COLO668 (cell line): ENCODE measurements at regions not wholly inside any gene's neighbourhood (a gene's known extent, or its start where the extent isn't known, plus 50 kb on each side); places are given as distances from the start of the nearest gene placed in this dataset.
"Not testable (repeated sequence)": the region's sequence is repeated elsewhere in the genome, so short reads cannot be mapped to it uniquely, and the experiment has no call there.

Source experiments
- DNase-seq: peaks from one replicate; lab custom pipeline; 2025; ENCODE audit not compliant: unreplicated experiment; lab: John Stamatoyannopoulos, UW

DNA sequence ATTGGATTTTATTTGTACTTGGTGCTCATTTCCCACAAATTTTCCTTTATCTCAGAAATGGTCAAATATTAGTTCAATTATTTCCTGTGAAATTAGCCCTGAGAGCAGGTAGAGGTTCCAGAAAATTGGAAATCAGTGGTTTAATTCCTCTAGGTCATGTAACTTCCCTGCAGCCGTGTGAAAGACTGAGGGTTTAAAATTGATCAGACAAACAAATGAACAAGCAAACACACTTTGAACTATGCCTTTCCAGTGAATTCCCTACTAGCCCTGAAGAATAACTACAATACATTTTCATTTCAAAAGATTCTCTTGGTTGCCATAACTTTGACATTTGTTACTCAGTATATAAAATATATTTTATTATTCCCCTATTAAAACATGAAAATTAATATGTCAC lies 1116.7 kb downstream of the REEP3 start:
- DNase-seq = no peak

DNA sequence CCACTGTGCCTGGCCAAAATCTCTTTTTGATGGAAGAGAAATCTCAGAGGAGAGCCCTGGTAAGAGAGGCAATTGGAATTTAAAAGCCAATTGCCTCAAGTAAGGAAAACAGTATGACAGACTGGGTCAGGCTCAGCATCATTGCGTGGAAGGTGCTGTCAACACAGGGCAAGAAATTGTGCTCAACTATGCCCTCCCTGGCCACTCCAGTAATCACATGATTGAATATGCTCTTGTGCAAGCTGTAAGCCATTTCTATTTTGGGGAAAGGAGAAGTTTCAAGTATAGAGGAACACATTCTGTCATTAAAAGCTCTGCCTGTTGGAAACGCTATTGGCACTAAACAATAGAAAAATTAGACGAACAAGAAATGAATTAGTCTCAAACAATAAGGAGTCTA lies 1127.7 kb downstream of the REEP3 start:
- no peak for DNase-seq

DNA sequence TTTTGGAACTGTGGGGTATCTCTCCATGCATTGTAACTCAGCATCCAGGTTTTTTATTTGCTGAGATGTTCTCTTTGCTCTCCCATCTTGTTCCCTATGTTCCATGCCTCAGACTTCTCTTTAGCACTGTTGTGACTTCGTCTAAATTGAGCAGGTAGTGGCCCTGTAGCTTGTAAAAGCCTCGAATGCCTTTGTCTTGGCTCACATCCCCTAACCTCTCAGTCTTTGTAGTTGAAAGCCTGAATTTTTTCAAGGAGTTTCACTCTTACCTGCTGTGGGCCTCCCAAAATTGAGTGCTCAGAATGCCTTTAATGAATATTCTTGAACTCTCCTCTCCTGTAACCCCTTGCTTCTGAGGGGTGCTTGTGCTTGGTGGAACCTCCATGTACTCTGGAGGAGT lies 1137.3 kb downstream of the REEP3 start:
- DNase-seq = no peak

DNA sequence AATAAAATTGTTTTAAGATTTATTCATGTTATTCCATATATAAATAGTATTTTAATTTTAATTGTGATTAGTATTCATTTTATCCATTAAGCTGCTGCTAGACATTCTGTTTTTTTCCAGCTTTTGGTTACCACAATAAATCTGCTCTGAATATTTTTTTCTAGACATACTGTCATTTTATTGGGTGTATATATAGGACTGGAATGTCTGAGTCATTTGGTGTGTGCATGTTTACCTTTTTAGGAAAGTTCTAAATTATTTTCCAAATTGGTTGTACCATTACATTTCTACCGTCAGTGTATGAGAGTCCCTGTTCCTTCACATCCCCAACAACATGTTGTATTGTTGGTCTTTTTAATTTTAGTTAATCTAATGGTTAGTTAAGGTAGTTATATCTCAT lies 1138.1 kb downstream of the REEP3 start:
- DNase-seq = no peak

DNA sequence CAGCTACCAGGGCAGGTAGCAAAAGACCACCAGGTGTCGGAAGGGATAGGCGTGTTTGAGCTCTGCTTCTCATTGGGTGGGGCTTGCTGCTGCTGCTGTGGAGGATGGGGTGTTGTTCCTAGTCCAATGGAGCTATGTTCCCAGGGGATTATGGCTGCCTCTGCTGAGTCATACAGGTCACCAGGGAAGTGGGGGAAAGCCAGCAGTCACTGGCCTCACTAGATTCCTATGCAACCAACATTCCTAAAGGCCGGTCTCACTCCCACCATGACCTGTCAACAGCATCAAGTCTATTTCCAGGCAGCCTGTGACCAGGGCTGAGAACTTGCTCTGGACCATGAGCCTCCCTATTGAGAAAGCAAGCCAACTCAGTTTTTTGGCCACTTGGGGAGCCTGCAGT lies 1160.8 kb downstream of the REEP3 start:
- DNase-seq = no peak

DNA sequence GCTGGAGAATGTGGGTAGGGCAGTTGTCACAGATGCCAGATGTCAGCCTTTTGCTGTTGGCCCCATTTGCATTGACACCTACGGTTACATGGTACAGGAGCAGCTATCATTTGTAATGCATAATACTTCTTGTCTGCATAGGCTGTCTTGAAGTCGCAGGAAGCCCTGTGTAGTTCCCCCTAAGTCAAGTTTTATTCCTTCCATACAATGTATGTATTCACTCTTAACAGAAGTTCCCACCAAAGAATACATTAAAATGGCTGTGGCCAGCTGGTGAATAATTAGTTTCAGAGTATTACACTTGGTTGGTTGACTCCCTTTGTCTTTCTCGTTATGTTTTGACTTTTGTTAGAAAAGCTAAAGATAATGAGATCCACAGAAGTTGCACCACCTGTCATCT lies 1169.0 kb downstream of the REEP3 start:
- DNase-seq = no peak

DNA sequence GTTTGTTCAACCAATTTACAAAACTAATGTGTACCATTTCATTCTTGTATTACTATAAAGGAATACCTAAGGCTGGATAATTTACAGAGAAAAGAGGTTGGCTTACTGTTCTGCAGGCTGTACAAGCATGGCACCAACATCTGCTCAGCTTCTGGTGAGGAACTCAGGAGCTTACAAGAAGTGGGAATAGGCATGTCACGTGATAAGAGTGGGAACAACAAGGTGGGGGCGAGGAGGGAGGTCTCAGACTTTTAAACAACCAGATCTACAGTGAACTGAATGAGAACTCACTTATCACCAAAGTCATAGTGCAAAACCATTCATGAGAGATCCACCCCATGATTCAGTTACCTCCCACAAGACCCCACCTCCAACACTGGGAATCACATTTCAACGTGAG lies 1178.0 kb downstream of the REEP3 start:
- no peak for DNase-seq

DNA sequence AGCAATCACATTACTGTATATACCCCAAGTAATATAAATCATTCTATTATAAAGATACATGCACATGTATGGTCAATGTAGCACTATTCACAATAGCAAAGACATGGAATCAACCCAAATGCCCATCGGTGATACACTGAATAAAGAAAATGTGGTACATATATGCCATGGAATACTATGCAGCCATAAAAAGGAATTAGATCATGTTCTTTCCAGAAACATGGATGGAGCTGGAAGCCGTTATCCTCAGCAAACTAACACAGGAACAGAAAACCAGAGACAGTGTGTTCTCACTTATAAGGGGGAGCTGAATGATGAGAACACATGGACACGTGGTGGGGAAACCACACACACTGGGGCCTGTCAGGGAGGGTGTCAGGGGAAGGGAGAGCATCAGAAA lies 1180.9 kb downstream of the REEP3 start:
- DNase-seq = not testable (repeated sequence)

DNA sequence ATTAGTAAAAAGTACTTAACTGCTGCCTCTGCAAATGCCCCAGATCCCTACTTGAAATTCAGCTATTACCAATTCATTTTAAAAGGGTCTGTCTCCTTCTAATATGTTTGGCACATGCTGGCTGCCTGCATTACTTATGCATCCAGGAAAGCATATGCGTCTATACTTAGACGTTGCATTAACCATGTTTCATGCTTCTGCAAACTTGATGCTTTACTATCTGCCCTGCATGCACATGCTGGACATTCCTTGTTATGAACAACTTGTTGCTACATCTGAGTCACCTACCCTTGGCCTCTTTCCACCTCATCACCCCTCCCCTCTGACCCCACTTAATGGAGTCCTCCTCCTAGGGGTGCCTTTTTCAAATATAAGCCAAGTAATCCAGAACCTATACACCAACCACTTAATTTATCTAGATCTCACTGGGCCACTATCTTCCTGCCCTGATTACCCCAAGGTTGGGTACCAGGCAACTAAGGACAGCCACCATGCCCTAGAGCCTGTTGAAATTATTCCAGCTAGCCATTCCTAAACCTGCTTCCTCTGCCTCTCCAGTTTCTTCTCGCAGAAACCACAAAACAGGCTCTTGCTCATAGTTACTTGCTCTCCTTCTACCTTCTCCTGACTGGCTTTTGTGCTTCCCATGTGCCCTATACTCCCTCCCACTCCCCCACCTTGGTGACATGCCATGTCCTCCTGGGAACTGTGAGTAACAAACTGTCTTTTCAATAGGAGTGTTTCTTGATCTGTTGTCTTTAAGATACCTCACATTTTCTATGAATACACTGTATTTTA lies 1187.9 kb downstream of the REEP3 start:
- DNase-seq = no peak

DNA sequence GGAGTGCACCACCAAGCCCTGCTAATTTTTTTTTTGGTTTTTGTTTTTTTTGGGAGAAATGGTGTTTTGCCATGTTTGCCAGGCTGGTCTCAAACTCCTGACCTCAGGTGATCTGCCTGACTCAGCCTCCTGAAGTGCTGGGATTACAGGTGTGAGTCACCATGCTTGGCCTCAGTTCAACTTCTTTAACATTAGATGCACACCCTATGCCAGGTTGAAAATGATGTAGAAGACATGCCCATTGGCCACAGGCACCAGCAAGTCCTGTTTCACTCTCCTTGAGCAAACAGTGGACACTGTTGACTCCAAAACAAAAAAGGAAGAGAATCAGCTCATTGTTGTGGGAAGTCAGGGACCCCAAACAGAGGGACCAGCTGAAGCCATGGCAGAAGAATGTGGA lies 1205.3 kb downstream of the REEP3 start:
- DNase-seq = no peak

DNA sequence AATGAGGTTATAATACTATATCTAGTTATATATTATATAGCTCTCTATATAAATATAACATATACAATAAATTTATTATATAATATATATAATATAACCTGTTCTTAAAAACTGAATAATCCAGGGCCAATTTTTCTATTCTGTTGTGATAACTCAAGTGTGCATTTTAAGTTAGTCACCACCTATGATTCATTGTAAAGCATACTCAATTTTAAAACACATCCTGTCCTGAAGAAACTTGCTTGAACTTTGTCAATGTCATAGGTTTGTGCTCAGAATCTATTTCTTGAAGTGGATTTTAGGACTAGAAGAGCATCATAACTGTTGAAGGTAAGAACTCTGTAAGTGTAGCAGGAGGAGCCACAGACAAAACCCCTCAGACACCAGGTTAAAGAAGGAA lies 1209.8 kb downstream of the REEP3 start:
- no peak for DNase-seq

DNA sequence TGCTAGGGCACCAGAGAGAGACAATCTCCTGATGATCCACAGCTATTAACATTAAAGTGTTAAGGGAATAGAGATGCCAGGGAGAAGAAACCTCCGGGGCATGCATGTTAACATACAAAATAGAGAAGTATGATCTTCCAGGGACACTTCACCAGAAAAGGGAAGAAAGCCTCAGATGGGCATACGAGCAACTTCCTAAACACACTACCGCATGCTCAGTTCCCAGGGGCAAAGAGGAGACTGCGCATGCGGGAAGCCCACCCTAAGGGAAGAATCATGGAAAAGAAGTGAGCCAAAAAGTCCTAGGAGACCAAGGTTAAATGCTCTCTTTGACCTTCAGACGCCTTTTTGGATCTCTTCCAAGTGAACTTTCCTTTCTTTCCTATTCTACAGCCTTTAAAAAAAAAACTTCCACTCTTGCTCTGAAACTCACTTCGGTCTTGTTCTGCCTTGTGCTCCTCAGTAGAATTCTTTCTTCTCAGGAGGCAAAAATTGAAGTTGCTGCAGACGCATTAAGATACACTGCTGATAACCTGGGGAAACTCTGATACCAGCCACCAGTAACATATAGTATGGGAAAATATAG lies 1211.3 kb downstream of the REEP3 start:
- DNase-seq = no peak

DNA sequence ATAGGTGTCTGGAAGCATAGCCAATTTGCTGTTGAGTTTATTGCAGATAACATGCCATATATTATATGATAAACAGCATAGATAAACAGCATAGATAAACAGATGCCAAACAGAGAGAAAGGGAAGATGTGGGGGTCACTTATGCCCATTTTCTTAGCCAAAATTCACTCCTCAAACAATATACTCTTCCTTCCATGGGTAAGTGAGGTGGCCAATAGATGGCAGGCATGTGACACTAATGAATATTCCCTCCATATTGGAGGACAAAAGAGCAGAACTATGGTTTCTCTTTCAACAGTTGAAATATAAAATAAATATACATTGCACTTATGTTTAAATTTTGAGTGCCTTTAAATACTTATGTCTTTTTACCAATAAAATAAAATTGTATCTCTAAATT lies 1212.8 kb downstream of the REEP3 start:
- peak; percentile 8 for DNase-seq

DNA sequence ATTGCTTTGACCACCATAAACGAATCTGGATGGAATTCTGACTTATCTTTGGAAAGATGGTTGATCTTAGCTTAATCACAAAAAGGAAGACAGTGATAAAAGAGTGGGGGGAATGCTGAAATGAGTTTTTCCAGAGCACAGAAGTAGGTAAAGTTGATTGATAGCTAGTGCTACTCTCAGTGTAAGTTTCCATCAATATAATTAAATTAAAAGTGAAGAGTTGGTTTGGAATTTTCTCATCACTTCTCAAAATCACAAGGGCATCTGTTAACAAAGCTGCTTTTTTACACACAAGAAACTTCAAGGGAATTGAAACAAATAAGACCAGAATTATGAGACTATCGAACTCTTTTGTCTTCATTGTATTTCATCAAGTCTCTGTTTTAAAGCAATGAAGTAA lies 1217.3 kb downstream of the REEP3 start:
- no peak for DNase-seq

DNA sequence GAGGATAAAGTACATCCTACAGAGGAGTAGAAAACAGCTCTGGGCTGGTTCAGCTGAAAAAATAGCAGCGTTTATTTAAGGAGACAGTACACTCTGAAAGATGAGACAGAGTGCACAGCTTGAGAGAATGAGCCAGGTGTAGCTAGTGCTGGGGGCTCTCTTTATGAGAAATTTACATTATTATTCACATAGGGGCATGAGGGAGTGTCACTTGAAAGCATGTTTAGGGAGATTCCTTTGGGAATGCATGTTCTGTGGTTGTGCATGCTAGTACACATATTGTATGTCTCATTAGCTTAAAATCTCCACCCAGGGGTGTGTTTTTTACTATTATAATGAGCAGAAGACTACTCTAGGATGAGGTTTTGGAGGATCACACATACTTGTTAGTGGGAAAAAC lies 1224.4 kb downstream of the REEP3 start:
- DNase-seq = no peak

DNA sequence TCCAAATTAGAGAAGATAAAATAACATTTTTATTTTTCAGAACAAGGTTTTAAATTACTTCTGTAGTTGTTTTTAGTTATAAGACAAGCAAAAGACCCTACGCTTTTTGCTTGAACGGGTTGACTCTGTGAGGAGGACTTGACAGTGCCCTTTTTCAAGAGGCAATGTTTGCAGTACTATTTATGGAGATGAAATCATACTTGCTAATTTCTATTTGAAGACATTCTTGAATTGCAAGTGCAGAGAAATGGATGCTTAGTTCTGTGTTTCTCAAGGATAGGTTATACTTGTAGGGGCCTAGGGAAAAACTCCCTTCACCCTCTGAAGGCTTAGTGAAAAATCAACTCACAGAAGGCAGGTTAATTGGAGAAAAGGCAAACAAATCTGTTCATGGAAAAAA lies 1229.5 kb downstream of the REEP3 start:
- DNase-seq = no peak

DNA sequence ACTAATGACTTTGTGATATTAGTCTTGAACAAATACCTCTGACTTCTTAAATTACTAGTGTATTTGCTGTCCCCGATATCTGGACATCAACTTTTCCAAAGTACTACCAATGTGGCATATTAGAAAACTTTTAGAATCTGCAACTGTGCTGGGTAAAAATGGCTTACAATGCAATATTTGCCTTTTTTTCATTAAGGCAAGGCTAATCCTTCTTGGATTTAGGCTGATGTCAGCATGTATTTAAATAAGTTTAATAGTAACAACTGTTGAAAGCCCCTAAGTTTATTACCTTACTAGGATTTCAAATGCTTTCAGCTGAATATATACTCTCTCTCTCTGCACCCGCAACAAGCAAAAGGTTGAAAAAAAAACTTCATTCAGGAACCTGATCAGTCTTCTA lies 1232.3 kb downstream of the REEP3 start:
- no peak for DNase-seq

DNA sequence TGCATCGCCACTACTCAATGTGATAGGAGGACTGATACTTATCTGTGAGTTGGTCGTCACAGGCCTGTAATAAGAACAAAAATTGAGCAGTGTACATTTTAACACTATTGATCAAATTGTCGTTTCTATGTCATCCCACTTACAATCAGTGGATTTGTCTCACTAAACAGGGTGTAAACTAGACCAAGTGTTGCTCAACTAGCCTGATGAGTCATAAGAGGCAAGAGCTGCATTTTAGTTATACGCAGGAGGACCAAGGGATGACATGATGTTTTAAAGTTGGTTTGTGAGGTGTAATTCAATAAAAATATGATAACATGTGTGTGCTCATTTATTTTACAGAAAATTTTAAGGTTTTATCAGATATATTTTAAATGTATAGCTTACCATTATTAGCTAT lies 1239.2 kb downstream of the REEP3 start:
- DNase-seq = no peak

DNA sequence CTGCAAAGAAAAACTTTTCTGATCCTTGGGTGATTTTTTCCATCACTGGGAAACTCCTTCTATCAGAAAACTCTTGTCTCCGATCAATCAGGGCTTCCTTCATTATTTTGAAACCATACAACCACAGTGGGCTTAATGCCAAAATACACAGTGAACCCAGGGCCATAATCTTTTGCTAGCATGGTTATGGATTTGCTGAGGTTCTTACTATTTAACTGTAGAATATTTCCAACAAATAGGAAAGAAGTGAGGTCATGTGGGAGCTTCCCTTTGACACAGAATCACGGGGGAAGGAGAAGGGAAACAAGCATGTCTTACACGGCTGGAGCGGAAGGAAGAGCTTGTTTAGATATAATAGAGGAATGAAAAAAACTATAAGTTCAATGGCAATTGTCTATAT lies 1241.7 kb downstream of the REEP3 start:
- no peak for DNase-seq

DNA sequence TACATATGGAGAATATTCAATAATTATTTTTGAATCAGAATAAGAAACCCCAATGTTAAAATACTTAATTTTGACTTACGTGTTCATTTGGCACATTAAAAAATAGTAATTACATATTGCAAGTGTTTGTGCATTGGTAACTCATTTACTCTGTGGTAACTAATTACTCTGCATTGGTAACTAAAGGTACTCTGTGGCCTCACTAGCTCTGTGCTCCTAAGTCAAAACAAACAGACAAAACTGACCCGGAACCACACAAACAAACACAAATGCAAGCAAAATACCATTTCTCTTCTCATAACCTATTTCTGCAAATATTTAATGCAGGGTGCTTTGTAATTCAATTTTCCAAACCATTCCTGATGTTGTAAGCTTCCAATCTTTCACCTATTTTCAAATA lies 1244.3 kb downstream of the REEP3 start:
- no peak for DNase-seq

DNA sequence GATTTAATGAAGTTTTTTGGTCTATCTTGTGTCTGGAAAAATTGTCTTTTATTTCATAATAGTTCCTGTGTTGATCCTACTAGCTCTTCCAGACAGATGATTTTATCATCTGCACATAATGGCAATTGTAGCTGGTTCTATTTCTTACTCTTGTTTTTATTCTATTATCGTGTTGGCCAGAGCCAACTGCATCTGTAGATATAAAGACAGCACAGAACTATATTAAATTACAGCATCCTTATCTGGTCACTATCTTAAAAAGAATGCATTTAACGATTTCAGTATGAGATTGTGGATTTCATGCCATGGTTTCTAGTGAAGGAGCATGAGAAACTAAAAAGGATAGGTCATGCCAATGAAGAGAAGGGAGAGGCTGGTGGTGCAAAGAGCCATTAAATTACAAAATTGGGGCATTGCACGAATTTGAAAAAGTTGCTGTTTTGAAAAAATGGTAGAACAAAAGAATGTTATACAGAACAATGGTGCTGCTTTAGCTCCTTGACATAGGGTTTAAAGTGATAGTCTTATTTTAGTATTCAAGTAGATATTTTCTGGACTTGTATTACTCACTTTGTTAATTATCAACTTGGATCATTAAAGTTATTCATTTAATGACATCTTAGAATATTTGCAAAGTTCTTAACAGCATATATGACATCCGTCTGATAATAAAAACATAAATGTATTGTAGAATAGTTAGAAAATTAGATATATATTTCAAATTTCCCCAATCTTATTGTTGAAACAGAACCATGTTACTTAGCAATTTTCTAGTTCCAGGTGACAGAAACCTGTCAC lies 1250.3 kb downstream of the REEP3 start:
- DNase-seq = no peak

DNA sequence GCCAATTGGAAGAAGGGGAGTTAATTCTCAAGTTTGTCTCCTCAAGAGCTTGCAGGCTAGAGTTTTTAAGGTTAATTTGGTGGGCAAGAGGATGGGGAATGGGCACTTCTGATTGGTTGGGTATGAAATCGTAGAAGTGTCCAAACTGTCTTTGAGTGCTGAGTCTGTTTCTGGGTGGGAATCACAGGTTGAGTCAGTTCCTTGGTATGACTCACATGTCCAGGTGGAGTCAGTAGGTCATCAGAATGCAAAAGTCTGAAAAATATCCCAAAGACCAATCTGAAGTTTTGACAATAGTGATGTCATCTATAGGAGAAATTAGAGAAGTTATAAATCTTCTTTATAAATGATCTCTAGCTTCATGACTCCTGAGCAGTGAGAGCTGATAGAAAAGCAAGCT lies 1252.2 kb downstream of the REEP3 start:
- no peak for DNase-seq
